GM18867 (cell line): ENCODE measurements at regions not wholly inside any gene's neighbourhood (a gene's known extent, or its start where the extent isn't known, plus 50 kb on each side); places are given as distances from the start of the nearest gene placed in this dataset.

Experiments
- ATAC-seq: cut with Tn5 transposase; IDR thresholded peaks from one replicate; pipeline ENCODE4 v1.9.1; 2021; ENCODE audit warnings: mild to moderate bottlenecking, moderate library complexity; ENCODE audit not compliant: unreplicated experiment

GRCh38 chr6:145480024-145480423 is 255.3 kb downstream of the EPM2A start:
- no peak for ATAC-seq

DNA sequence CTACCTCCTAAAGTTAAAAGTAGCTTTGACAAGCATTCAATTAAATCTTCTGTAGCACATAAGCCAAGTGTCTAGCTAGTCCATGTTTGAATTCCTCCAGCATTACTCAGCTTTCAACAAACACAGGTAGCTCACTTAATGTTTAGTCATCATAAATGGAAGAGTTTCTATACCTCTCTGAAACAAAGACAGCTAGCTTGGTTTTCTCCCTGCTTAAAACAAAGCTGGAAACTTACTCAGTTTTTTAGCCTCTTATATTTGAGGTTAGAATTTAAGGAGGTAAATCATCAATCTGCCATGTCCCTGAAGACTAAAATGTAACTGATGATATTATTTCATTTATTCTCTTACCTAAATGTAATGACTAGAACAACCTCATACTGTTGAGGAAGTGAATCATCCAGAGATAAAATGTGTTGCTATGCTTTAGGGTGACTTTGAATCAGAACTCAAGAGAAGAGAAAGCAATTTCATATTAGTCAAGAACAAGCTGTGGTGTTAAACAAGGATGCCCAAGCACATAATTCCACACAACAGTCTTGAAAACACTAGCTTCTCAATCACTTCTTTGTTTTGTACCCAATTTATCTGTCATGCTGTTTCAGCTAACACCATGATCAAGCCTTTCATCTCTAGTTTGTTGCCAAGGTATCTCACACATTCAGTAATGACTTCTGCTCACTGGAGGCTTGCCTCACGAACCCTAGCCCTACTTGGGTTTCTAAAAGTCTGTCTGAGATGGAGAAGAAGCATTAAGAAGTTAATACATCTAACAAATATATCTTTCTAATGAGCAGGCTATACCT is 251.9 kb downstream of the EPM2A start:
- ATAC-seq = no peak

- no peak for ATAC-seq
Measured at GRCh38 chr6:145485288-145485687, 250.0 kb downstream of the EPM2A start.

DNA sequence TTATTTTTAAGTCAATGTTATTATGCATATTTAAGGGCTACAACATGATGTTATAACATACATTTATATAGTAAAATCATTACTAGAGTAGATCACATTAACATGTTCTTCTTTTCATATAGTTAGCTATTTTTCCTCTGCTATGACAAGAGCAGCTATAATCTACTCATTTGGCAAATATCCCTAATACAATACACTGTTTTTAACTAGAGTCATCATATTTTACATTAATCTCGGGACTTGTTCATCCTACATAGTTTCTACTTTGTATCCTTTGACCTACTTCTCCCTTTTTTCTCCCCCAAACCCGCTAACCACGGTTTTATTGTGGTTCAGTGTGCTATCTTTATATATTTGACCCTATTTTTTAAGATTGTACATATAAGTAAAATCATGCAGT is 249.0 kb downstream of the EPM2A start:
- ATAC-seq = no peak

GRCh38 chr6:145489583-145489982 is 245.7 kb downstream of the EPM2A start:
- peak; percentile 43 for ATAC-seq

- ATAC-seq = peak; percentile 42
Measured at GRCh38 chr6:145490068-145490467, 245.3 kb downstream of the EPM2A start.

GRCh38 chr6:145491126-145491525 is 244.2 kb downstream of the EPM2A start:
- ATAC-seq = no peak

- ATAC-seq = no peak
Measured at GRCh38 chr6:145497006-145497405, 238.3 kb downstream of the EPM2A start.

DNA sequence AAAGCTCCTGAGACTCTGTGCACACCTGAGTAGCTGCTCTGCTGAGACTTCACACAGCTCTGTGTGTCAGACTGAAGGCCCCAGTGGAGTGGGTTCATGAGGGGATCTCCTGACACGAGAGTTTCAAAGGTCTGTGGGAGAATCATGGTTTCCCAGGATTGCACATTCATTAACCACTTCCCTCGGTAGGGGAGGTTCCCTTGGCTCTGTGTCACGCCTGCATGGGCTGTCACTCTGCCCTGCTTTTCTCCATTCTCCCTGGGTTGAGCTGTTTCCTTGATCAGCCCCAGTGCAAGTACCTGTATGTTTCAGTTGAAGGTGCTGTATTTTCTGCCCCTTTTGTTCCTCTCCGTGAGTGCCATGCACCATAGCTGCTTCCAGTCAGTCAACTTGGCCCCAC is 236.9 kb downstream of the EPM2A start:
- ATAC-seq = peak; percentile 57

DNA sequence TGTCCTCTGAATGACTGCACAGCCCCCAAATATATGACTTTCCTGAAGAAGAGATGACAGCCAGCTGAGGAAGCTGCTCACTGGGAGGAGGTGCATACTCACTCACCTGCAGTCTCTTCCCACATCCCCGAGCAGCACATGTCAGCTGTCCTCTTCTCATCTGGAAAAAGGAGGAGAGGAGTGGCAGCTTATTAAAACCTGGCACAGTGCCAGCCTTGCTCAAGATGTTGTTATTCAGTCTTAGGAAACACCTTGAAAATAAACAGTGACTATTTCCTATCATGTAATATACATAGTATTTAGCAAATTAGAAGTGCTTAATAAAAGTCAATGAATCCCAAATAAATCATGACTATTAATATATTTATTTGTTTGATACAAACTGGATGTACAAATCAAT is 232.9 kb downstream of the EPM2A start:
- no peak for ATAC-seq

DNA sequence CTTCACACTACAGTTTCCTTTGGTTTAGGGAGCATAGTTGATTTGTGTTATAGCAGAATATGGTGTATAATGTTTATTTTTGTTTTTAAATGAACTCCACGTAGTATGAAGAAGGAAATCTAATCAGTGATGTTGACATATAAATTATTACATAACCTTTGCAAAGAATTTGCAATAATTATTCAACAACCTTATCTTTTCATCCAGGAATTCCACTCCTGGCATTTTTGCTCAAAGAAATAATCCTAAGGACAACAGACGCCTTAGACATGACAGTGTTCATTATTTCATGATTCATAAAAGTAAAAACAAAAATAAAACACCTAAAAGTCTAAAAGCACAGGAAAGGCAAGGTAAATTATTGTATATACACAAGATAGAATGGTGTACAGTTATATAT is 229.2 kb downstream of the EPM2A start:
- ATAC-seq = no peak

GRCh38 chr6:145506565-145506964 is 228.8 kb downstream of the EPM2A start:
- no peak for ATAC-seq

DNA sequence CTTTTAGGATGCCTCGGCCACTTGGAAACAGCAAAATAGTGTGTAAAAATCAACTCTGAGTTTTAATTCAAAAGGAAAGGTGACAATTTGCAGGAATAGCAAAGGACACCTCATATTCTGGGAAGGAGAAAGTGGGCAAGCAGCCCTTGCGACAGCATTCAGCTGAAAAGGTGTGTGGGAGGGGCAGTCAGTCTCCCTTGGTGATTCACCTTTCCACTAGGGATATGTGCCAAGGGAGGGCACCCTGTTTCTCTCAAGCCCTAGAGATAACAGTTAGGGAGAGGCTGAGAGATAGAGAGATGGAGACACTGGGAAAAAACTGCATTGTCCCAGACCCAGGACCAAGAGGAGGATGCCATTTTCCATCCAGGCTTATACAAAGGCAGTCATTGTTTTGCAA is 228.1 kb downstream of the EPM2A start:
- no peak for ATAC-seq

DNA sequence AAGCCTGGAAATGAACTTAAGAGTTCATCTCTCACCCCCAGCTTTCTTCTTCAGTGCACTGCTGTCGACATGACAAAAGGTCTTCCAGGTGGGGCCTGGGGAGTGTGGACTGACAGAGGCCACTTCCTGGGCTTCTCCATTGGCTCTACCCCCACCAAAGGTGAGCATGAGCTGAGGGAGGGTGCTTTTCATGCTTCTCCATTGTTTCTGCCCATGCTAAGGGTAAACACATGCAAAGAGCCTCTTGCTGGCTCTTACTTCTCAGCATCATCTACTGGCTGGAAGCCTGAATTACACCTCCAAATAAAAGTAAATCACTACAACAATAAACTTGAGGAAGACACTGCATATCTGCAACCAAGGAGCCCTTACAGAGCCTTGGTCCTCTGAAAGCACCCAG is 227.2 kb downstream of the EPM2A start:
- ATAC-seq = no peak

GRCh38 chr6:145517492-145517891 is 217.8 kb downstream of the EPM2A start:
- ATAC-seq = no peak

- ATAC-seq = no peak
Measured at GRCh38 chr6:145525038-145525437, 210.3 kb downstream of the EPM2A start.

GRCh38 chr6:145529582-145529981 is 205.7 kb downstream of the EPM2A start:
- no peak for ATAC-seq

- no peak for ATAC-seq
Measured at GRCh38 chr6:145530454-145530853, 204.9 kb downstream of the EPM2A start.

- no peak for ATAC-seq
Measured at GRCh38 chr6:145531032-145531431, 204.3 kb downstream of the EPM2A start.

DNA sequence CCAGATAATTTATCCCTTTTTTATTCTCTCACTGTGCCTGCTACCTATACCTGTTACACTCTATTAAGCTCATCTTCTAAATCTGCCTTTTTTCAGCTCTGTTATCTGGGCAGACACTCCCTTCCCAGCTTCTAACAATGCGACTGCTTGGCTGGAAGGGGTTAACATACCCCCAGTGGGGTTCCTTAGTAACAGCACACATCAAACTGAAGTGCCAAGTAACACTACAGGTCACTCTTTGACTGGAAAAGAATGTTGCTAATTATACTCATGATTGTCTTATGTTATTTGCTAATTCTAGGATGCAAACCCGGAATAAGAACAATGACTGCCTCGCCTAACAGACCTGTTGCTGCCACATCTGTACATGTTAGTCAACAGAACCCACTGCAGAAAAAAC is 203.5 kb downstream of the EPM2A start:
- ATAC-seq = no peak

DNA sequence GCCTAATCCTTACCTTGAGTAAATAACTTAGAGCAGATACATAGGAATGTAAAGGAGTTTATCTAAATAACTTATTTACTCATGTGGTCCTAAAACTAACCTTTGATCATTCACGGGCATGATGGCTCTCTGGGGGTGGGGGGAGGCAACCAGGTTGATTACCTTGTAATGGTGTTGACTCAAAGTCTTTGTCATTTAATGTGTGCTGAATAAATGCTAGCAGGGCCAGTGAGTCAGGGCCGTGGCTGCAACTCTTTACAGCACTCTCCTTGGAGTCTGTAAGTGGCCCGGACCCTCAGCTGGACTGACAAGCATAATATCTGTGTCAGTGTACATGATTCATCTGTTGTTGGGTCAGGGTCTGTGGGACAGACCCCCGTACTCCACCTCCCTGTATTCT is 203.0 kb downstream of the EPM2A start:
- no peak for ATAC-seq

DNA sequence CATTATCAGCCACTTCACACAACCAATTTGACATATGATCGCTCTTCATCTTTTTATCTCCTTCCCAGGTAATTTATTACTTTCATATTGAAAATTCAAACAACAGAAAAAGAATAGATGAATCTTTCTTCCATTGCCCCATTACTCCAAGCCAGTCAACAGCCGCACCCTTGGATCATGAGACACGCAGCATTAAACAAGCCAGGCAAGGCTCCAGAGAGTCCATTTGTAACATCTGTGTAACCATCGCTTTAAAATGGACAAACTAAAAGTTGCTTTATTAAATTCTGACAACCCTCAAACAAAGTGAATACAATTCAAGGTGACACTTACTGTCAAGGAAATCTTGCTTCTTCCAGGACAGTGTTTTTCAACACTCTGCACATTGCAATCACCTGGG is 200.3 kb downstream of the EPM2A start:
- ATAC-seq = no peak

DNA sequence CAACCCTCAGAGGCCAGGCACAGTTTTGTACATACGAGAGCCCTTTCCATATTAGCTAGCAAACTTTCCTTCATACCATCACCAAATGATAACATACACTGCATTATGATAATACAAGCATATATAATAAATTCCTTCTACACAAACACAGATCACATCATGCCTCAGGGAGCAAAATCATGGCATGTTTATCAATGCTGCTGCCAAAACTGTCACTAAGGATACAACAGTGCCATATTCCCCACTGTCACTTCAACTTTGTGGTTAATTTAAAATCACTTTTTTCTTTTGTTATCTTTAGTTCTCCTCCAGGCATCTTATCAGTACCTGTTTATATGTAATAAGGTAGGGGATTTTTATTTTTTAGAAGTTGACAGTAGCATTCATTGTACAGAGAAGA is 196.3 kb downstream of the EPM2A start:
- no peak for ATAC-seq
